ENCODE measurements at regions not wholly inside any gene's neighbourhood (a gene's known extent, or its start where the extent isn't known, plus 50 kb on each side); places are given as distances from the start of the nearest gene placed in this dataset.

DNA sequence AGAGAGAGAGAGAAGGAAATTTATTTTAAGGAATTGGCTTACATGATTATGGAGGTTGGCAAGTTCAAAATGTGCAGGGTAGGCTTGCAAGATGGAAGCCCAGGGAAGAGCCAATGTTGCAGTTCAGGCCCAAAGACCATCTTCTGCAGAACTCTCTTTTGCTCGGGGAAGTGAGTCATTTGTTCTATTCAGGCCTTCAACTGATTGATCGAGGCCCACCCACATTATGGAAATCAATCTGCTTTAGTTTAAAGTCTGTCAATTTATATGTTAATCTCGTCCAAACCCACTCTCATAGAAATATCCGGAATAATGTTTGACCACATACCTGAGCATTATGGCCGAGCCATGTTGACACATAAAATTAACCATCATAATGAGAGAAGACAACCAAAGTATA lies 113.3 kb upstream of the CXCL12 start:
- TF ChIP-seq, protein P1, sequence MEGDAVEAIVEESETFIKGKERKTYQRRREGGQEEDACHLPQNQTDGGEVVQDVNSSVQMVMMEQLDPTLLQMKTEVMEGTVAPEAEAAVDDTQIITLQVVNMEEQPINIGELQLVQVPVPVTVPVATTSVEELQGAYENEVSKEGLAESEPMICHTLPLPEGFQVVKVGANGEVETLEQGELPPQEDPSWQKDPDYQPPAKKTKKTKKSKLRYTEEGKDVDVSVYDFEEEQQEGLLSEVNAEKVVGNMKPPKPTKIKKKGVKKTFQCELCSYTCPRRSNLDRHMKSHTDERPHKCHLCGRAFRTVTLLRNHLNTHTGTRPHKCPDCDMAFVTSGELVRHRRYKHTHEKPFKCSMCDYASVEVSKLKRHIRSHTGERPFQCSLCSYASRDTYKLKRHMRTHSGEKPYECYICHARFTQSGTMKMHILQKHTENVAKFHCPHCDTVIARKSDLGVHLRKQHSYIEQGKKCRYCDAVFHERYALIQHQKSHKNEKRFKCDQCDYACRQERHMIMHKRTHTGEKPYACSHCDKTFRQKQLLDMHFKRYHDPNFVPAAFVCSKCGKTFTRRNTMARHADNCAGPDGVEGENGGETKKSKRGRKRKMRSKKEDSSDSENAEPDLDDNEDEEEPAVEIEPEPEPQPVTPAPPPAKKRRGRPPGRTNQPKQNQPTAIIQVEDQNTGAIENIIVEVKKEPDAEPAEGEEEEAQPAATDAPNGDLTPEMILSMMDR (IDR thresholded peaks at IDR 0.05; ENCODE audit: insufficient read depth, low read length, poor library complexity, severe bottlenecking): no peak
- TF ChIP-seq EZH2phosphoT487 (conservative IDR thresholded peaks at IDR 0.05; ENCODE audit: low read length): no peak
